ENCODE measurements at regions not wholly inside any gene's neighbourhood (a gene's known extent, or its start where the extent isn't known, plus 50 kb on each side); places are given as distances from the start of the nearest gene placed in this dataset.

- TF ChIP-seq, protein P1, sequence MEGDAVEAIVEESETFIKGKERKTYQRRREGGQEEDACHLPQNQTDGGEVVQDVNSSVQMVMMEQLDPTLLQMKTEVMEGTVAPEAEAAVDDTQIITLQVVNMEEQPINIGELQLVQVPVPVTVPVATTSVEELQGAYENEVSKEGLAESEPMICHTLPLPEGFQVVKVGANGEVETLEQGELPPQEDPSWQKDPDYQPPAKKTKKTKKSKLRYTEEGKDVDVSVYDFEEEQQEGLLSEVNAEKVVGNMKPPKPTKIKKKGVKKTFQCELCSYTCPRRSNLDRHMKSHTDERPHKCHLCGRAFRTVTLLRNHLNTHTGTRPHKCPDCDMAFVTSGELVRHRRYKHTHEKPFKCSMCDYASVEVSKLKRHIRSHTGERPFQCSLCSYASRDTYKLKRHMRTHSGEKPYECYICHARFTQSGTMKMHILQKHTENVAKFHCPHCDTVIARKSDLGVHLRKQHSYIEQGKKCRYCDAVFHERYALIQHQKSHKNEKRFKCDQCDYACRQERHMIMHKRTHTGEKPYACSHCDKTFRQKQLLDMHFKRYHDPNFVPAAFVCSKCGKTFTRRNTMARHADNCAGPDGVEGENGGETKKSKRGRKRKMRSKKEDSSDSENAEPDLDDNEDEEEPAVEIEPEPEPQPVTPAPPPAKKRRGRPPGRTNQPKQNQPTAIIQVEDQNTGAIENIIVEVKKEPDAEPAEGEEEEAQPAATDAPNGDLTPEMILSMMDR (IDR thresholded peaks at IDR 0.05) = no peak
- TF ChIP-seq POLR2A (IDR thresholded peaks at IDR 0.05) = no peak
Measured at GRCh38 chr4:179124419-179124818, 1682.2 kb upstream of the AGA start.
